Thymus (tissue), 11 donors: ENCODE measurements at regions not wholly inside any gene's neighbourhood (a gene's known extent, or its start where the extent isn't known, plus 50 kb on each side); places are given as distances from the start of the nearest gene placed in this dataset.

ENCODE experiments used
- DNase-seq, 9 donors: peaks; one replicate each; pipeline ENCODE4 v3.0.0-alpha.2; 2013; ENCODE audit warnings: low spot score in 9 of 9, low read depth in 6 of 9, missing footprints in 1 of 9
- H3K27ac ChIP-seq, 2 donors: one replicate each; pipeline ENCODE4 v1.5.1; 2013; ENCODE audit warnings: control low read depth in 1 of 2, low read depth in 1 of 2, low read length in 1 of 2, mild to moderate bottlenecking in 1 of 2, moderate library complexity in 1 of 2
- H3K27me3 ChIP-seq, 2 donors: one replicate each; pipeline ENCODE4 v1.5.1; 2013; ENCODE audit warnings: low read length in 1 of 2; ENCODE audit not compliant: control insufficient read depth in 2 of 2, insufficient read depth in 1 of 2
- H3K36me3 ChIP-seq, 2 donors: one replicate each; pipeline ENCODE4 v1.5.1; 2013; ENCODE audit warnings: low read length in 1 of 2, mild to moderate bottlenecking in 1 of 2, moderate library complexity in 1 of 2; ENCODE audit not compliant: control insufficient read depth in 2 of 2, insufficient read depth in 2 of 2
- H3K4me1 ChIP-seq, 2 donors: one replicate each; pipeline ENCODE4 v1.5.1; 2013; ENCODE audit warnings: low read length in 2 of 2; ENCODE audit not compliant: control insufficient read depth in 2 of 2, insufficient read depth in 2 of 2
- H3K4me3 ChIP-seq, 2 donors: one replicate each; pipeline ENCODE4 v1.5.1; 2013; ENCODE audit warnings: low read length in 2 of 2, control low read depth in 1 of 2, mild to moderate bottlenecking in 1 of 2
- H3K9me3 ChIP-seq, 2 donors: one replicate each; pipeline ENCODE4 v1.5.1; 2013; ENCODE audit warnings: low read length in 1 of 2, mild to moderate bottlenecking in 1 of 2; ENCODE audit not compliant: control insufficient read depth in 2 of 2, insufficient read depth in 1 of 2
- WGBS: extraction: QIAGEN DNeasy Blood & Tissue Kit; methylation state at CpG from one replicate; pipeline ENCODE4 v1.1.7; 2013; 5-methylcytosine and 5-hydroxymethylcytosine counted together
- donor health status: healthy.

GRCh38 chr1:188089461-188089860 lies 1260.7 kb downstream of the PLA2G4A start:
- DNase-seq = no peak
- Histone ChIP-seq H3K36me3 (no peaks in the 10 kb centered on the region), H3K27ac (no peak overlapping the region), H3K4me3 (no peak overlapping the region), H3K9me3 (no peaks in the 10 kb centered on the region), H3K4me1 (no peaks in the 10 kb centered on the region), H3K27me3 (no peaks in the 10 kb centered on the region)

- H3K4me1 ChIP-seq = no peaks in the 10 kb centered on the region
- H3K9me3 ChIP-seq = peaks cover 0 to 3% of the 10 kb centered on the region in 2 donors
- DNase-seq = no peak
- no peak overlapping the region for H3K4me3 ChIP-seq
- H3K27me3 ChIP-seq = no peaks in the 10 kb centered on the region
- H3K27ac ChIP-seq = no peak overlapping the region
- no peaks in the 10 kb centered on the region for H3K36me3 ChIP-seq
Observed at GRCh38 chr1:188096521-188096920, 1267.8 kb downstream of the PLA2G4A start.

- WGBS = 91% methylated on average over 2 of the region's 2 CpGs
- no peak overlapping the region for H3K4me3 ChIP-seq
- no peaks in the 10 kb centered on the region for H3K27me3 ChIP-seq
- no peaks in the 10 kb centered on the region for H3K36me3 ChIP-seq
- no peak overlapping the region for H3K27ac ChIP-seq
- no peaks in the 10 kb centered on the region for H3K9me3 ChIP-seq
- H3K4me1 ChIP-seq = no peaks in the 10 kb centered on the region
- DNase-seq = no peak
Observed at GRCh38 chr1:188117436-188117835, 1288.7 kb downstream of the PLA2G4A start.

GRCh38 chr1:188122646-188123045 lies 1293.9 kb downstream of the PLA2G4A start:
- H3K27me3 ChIP-seq = no peaks in the 10 kb centered on the region
- no peak overlapping the region for H3K27ac ChIP-seq
- no peaks in the 10 kb centered on the region for H3K4me1 ChIP-seq
- WGBS = 94% methylated on average over 4 of the region's 4 CpGs
- H3K36me3 ChIP-seq = no peaks in the 10 kb centered on the region
- H3K4me3 ChIP-seq = no peak overlapping the region
- no peak for DNase-seq
- H3K9me3 ChIP-seq = no peaks in the 10 kb centered on the region

- Histone ChIP-seq H3K27me3 (no peaks in the 10 kb centered on the region), H3K4me1 (no peaks in the 10 kb centered on the region), H3K27ac (no peak overlapping the region), H3K9me3 (no peaks in the 10 kb centered on the region), H3K4me3 (no peak overlapping the region), H3K36me3 (no peaks in the 10 kb centered on the region)
- WGBS = 87% methylated on average over 1 of the region's 1 CpG
- DNase-seq = no peak
Observed at GRCh38 chr1:188127507-188127906, 1298.8 kb downstream of the PLA2G4A start.

- Histone ChIP-seq H3K36me3 (no peaks in the 10 kb centered on the region), H3K4me1 (no peaks in the 10 kb centered on the region), H3K27ac (no peak overlapping the region), H3K27me3 (no peaks in the 10 kb centered on the region), H3K4me3 (no peak overlapping the region), H3K9me3 (no peaks in the 10 kb centered on the region)
- 92% methylated on average over 3 of the region's 3 CpGs for WGBS
- no peak for DNase-seq
Observed at GRCh38 chr1:188128761-188129160, 1300.0 kb downstream of the PLA2G4A start.

- Histone ChIP-seq H3K4me3 (no peak overlapping the region), H3K27ac (no peak overlapping the region), H3K27me3 (no peaks in the 10 kb centered on the region), H3K4me1 (no peaks in the 10 kb centered on the region), H3K36me3 (no peaks in the 10 kb centered on the region), H3K9me3 (no peaks in the 10 kb centered on the region)
- no peak for DNase-seq
- WGBS = 58% methylated on average over 8 of the region's 8 CpGs
Observed at GRCh38 chr1:188129856-188130838, 1301.4 kb downstream of the PLA2G4A start.

- Histone ChIP-seq H3K27me3 (no peaks in the 10 kb centered on the region), H3K27ac (no peak overlapping the region), H3K9me3 (no peaks in the 10 kb centered on the region), H3K4me3 (no peak overlapping the region), H3K36me3 (no peaks in the 10 kb centered on the region), H3K4me1 (no peaks in the 10 kb centered on the region)
- DNase-seq = no peak
- 88% methylated on average over 2 of the region's 2 CpGs for WGBS
Observed at GRCh38 chr1:188137221-188137620, 1308.5 kb downstream of the PLA2G4A start.

GRCh38 chr1:188140958-188141357 lies 1312.2 kb downstream of the PLA2G4A start:
- Histone ChIP-seq H3K4me3 (no peak overlapping the region), H3K27ac (no peak overlapping the region), H3K9me3 (no peaks in the 10 kb centered on the region), H3K4me1 (no peaks in the 10 kb centered on the region), H3K27me3 (no peaks in the 10 kb centered on the region), H3K36me3 (no peaks in the 10 kb centered on the region)
- DNase-seq = no peak
- WGBS = 77% methylated on average over 2 of the region's 2 CpGs
